ENCODE measurements at regions not wholly inside any gene's neighbourhood (a gene's known extent, or its start where the extent isn't known, plus 50 kb on each side); places are given as distances from the start of the nearest gene placed in this dataset.

DNA sequence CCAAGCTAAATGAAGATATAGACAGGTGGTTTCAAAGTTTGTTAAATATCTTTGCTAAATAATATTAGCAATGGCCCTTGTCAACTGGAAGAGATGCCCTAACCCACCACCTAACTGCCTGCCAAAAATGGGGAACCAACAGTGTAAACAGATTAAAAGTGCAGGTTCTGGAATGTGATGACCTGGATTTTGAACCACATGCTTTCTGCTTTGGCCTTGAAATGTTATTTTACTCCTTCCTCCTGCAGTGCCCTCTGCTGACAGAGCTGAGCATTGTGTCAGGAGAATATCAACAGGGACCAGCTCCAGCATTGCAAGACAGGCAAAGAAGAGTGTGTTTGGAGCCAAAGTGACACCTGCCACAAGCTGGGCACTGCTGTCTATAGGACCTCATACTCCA, 226.6 kb downstream of the MYLK4 start:
- peak overlapping the region in 1 of 8 donors; percentile 71 for H3K27ac ChIP-seq
- peaks cover 0 to 14% (median 0%) of the 10 kb centered on the region in 6 donors for H3K4me1 ChIP-seq
- DNase-seq = no peak
- intact Hi-C loops (cut with DNase I; ENCODE audit: low total_unique reads) = no loop called here
- peaks cover 0 to 35% (median 29%) of the 10 kb centered on the region in 8 donors for H3K9me3 ChIP-seq
- H3K36me3 ChIP-seq = no peaks in the 10 kb centered on the region
- H3K27me3 ChIP-seq (replicated peaks in 1 of 7) = peaks cover 0 to 26% (median 0%) of the 10 kb centered on the region in 7 donors
- TF ChIP-seq POLR2A (IDR thresholded peaks at IDR 0.05) = no peak
- TF ChIP-seq, protein P1, sequence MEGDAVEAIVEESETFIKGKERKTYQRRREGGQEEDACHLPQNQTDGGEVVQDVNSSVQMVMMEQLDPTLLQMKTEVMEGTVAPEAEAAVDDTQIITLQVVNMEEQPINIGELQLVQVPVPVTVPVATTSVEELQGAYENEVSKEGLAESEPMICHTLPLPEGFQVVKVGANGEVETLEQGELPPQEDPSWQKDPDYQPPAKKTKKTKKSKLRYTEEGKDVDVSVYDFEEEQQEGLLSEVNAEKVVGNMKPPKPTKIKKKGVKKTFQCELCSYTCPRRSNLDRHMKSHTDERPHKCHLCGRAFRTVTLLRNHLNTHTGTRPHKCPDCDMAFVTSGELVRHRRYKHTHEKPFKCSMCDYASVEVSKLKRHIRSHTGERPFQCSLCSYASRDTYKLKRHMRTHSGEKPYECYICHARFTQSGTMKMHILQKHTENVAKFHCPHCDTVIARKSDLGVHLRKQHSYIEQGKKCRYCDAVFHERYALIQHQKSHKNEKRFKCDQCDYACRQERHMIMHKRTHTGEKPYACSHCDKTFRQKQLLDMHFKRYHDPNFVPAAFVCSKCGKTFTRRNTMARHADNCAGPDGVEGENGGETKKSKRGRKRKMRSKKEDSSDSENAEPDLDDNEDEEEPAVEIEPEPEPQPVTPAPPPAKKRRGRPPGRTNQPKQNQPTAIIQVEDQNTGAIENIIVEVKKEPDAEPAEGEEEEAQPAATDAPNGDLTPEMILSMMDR (IDR thresholded peaks at IDR 0.05 in 8 of 11, conservative IDR thresholded peaks at IDR 0.05 in 3 of 11) = peak in 4 of 11 experiments; percentile 10 to 36 (median 24)
- H3K4me3 ChIP-seq = no peak overlapping the region

GRCh38 chr6:2523061-2523460, 227.7 kb downstream of the MYLK4 start:
- Histone ChIP-seq H3K4me1 (peaks cover 0 to 14% (median 0%) of the 10 kb centered on the region in 6 donors), H3K9me3 (peaks cover 0 to 41% (median 31%) of the 10 kb centered on the region in 8 donors), H3K4me3 (peak overlapping the region in 1 of 8 donors; percentile 18), H3K36me3 (no peaks in the 10 kb centered on the region), H3K27ac (peak overlapping the region in 6 of 8 donors; percentile 28 to 71 (median 56)), H3K27me3 (replicated peaks in 1 of 7) (peaks cover 0 to 26% (median 0%) of the 10 kb centered on the region in 7 donors)
- intact Hi-C loops (cut with DNase I; ENCODE audit: low total_unique reads) = no loop called here
- 49 to 85% (median 64%) methylated on average over 3 of the region's 3 CpGs for WGBS, 5 donors
- DNase-seq = no peak
- TF ChIP-seq POLR2A (IDR thresholded peaks at IDR 0.05) (no peak), POLR2AphosphoS5 (IDR thresholded peaks at IDR 0.05) (no peak)
- TF ChIP-seq, protein P1 (IDR thresholded peaks at IDR 0.05 in 8 of 11, conservative IDR thresholded peaks at IDR 0.05 in 3 of 11) = no peak

- peak overlapping the region in 1 of 8 donors; percentile 18 for H3K4me3 ChIP-seq
- H3K27ac ChIP-seq = peak overlapping the region in 6 of 8 donors; percentile 28 to 71 (median 56)
- TF ChIP-seq, protein P1 (IDR thresholded peaks at IDR 0.05 in 8 of 11, conservative IDR thresholded peaks at IDR 0.05 in 3 of 11) = no peak
- no peak for TF ChIP-seq POLR2AphosphoS5 (IDR thresholded peaks at IDR 0.05)
- no peak for TF ChIP-seq POLR2A (IDR thresholded peaks at IDR 0.05)
- no peak for DNase-seq
- intact Hi-C loops (cut with DNase I; ENCODE audit: low total_unique reads) = no loop called here
- 30 to 40% (median 37%) methylated on average over 7 of the region's 7 CpGs for WGBS, 5 donors
- peaks cover 0 to 14% (median 0%) of the 10 kb centered on the region in 6 donors for H3K4me1 ChIP-seq
- peaks cover 0 to 41% (median 31%) of the 10 kb centered on the region in 8 donors for H3K9me3 ChIP-seq
- peaks cover 0 to 26% (median 0%) of the 10 kb centered on the region in 7 donors for H3K27me3 ChIP-seq (replicated peaks in 1 of 7)
- H3K36me3 ChIP-seq = no peaks in the 10 kb centered on the region
These were observed 228.2 kb downstream of the MYLK4 start for GRCh38 chr6:2522521-2522920.

GRCh38 chr6:2517855-2518473, 232.8 kb downstream of the MYLK4 start:
- no peak overlapping the region for H3K27ac ChIP-seq
- intact Hi-C loops (cut with DNase I; ENCODE audit: low total_unique reads) = no loop called here
- WGBS, 5 donors = 79 to 88% (median 85%) methylated on average over 7 of the region's 7 CpGs
- no peak overlapping the region for H3K4me3 ChIP-seq
- H3K27me3 ChIP-seq (replicated peaks in 1 of 7) = peaks cover 0 to 36% (median 0%) of the 10 kb centered on the region in 7 donors
- no peak for DNase-seq
- peaks cover 0 to 10% (median 0%) of the 10 kb centered on the region in 6 donors for H3K4me1 ChIP-seq
- peaks cover 0 to 27% (median 15%) of the 10 kb centered on the region in 8 donors for H3K9me3 ChIP-seq
- TF ChIP-seq, protein P1 (IDR thresholded peaks at IDR 0.05 in 8 of 11, conservative IDR thresholded peaks at IDR 0.05 in 3 of 11) = no peak
- no peak for TF ChIP-seq POLR2A (IDR thresholded peaks at IDR 0.05)
- no peak for TF ChIP-seq POLR2AphosphoS5 (IDR thresholded peaks at IDR 0.05)
- no peaks in the 10 kb centered on the region for H3K36me3 ChIP-seq
